Fibroblast of lung (primary cell): ENCODE measurements at regions not wholly inside any gene's neighbourhood (a gene's known extent, or its start where the extent isn't known, plus 50 kb on each side); places are given as distances from the start of the nearest gene placed in this dataset.
A peak's percentile ranks its signal among the peaks of the same experiment; 100 is the strongest.

Experiments
- DNase-seq, 2 donors: peaks; one replicate each; pipeline versions ENCODE4 v3.0.0 to v3.0.0-alpha.2; 2010; ENCODE audit warnings: low read depth in 2 of 2
- H2AFZ ChIP-seq: 2 replicates; pipeline ENCODE4 v1.5.1; 2012; ENCODE audit warnings: low read length, control low read depth, inconsistent platforms
- H3K27ac ChIP-seq: 2 replicates; pipeline ENCODE4 v1.5.1; 2011; ENCODE audit warnings: low read length, control low read depth; ENCODE audit not compliant: insufficient read depth
- H3K27me3 ChIP-seq: 2 replicates; pipeline ENCODE4 v1.5.1; 2011; ENCODE audit warnings: mild to moderate bottlenecking, low read length; ENCODE audit not compliant: control insufficient read depth, insufficient read depth
- H3K36me3 ChIP-seq: 2 replicates; pipeline ENCODE4 v1.5.1; 2011; ENCODE audit warnings: low read length; ENCODE audit not compliant: control insufficient read depth, insufficient read depth
- H3K4me1 ChIP-seq: 2 replicates; pipeline ENCODE4 v1.5.1; 2011; ENCODE audit warnings: low read length; ENCODE audit not compliant: control insufficient read depth, insufficient read depth; ENCODE audit errors: extremely low read depth
- H3K4me2 ChIP-seq: 2 replicates; pipeline ENCODE4 v1.5.1; 2011; ENCODE audit warnings: low read length, control low read depth; ENCODE audit not compliant: insufficient read depth; ENCODE audit errors: extremely low read depth
- H3K4me3 ChIP-seq, 4 experiments: fragments of 200-600 bp in 1 of 4; sonication (generic) in 1 of 4; replicated peaks in 1 of 4; 2 replicates each; pipeline ENCODE4 v1.5.1; 2011 to 2016; ENCODE audit warnings: low read length in 4 of 4, low read depth in 3 of 4, mild to moderate bottlenecking in 3 of 4, control low read depth in 2 of 4, inconsistent platforms in 1 of 4, mixed read lengths in 1 of 4; ENCODE audit not compliant: insufficient read depth in 1 of 4; ENCODE audit errors: control extremely low read depth in 1 of 4
- H3K79me2 ChIP-seq: 2 replicates; pipeline ENCODE4 v1.5.1; 2012; ENCODE audit warnings: mild to moderate bottlenecking, low read length, inconsistent platforms; ENCODE audit not compliant: control insufficient read depth, insufficient read depth
- H3K9ac ChIP-seq: 2 replicates; pipeline ENCODE4 v1.5.1; 2011; ENCODE audit warnings: mild to moderate bottlenecking, low read length, control low read depth; ENCODE audit not compliant: insufficient read depth
- H3K9me3 ChIP-seq: 2 replicates; pipeline ENCODE4 v1.5.1; 2012; ENCODE audit warnings: low read depth, low read length; ENCODE audit not compliant: control insufficient read depth, insufficient read depth
- H4K20me1 ChIP-seq: 2 replicates; pipeline ENCODE4 v1.5.1; 2011; ENCODE audit warnings: low read length; ENCODE audit not compliant: control insufficient read depth, insufficient read depth; ENCODE audit errors: extremely low read depth
- EZH2 ChIP-seq: IDR thresholded peaks from 2 replicates; pipeline ENCODE4 v1.5.1; 2012; ENCODE audit warnings: low read length, control low read depth, mild to moderate bottlenecking; ENCODE audit errors: missing control alignments
- TF ChIP-seq, protein P1 (sequence below), 2 donors: IDR thresholded peaks in 1 of 2; conservative IDR thresholded peaks in 1 of 2; 1 replicate in 1 of 2; 2 replicates in 1 of 2; pipeline ENCODE4 v1.5.1; 2011 to 2012; ENCODE audit warnings: low read length in 2 of 2, control low read depth in 1 of 2, inconsistent platforms in 1 of 2, low read depth in 1 of 2, mild to moderate bottlenecking in 1 of 2

DNA sequence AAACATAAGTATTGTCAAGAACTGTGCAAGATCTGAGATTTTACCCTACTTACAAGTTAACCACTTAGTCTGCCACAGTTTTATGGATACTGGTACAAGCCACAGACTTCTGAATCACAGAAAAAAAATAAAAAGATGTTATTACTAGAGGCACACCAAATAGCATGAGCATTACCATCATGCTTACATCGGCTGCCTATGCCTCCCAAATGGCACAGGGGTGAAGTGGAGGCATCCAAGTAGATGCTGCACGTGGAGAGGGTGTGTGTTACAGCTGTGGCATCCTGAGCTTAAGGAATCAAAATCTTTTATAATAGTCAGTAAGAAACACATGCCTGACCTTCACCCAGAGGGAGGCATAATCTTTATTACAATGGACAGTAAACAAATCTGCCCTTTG lies 207.8 kb downstream of the TFEC start:
- Histone ChIP-seq H3K79me2 (no peaks in the 10 kb centered on the region), H3K4me1 (no peaks in the 10 kb centered on the region), H3K27me3 (no peaks in the 10 kb centered on the region), H3K36me3 (no peaks in the 10 kb centered on the region), H3K4me2 (no peak overlapping the region), H2AFZ (no peak overlapping the region), H3K9ac (no peak overlapping the region), H4K20me1 (no peaks in the 10 kb centered on the region), H3K9me3 (no peaks in the 10 kb centered on the region), H3K4me3 (no peak overlapping the region), H3K27ac (no peak overlapping the region)
- TF ChIP-seq, protein P1, sequence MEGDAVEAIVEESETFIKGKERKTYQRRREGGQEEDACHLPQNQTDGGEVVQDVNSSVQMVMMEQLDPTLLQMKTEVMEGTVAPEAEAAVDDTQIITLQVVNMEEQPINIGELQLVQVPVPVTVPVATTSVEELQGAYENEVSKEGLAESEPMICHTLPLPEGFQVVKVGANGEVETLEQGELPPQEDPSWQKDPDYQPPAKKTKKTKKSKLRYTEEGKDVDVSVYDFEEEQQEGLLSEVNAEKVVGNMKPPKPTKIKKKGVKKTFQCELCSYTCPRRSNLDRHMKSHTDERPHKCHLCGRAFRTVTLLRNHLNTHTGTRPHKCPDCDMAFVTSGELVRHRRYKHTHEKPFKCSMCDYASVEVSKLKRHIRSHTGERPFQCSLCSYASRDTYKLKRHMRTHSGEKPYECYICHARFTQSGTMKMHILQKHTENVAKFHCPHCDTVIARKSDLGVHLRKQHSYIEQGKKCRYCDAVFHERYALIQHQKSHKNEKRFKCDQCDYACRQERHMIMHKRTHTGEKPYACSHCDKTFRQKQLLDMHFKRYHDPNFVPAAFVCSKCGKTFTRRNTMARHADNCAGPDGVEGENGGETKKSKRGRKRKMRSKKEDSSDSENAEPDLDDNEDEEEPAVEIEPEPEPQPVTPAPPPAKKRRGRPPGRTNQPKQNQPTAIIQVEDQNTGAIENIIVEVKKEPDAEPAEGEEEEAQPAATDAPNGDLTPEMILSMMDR (conservative IDR thresholded peaks at IDR 0.05 in 1 of 2, IDR thresholded peaks at IDR 0.05 in 1 of 2; ENCODE audit: low read depth in 1 of 2, low read length in 2 of 2) = no peak
- TF ChIP-seq EZH2 = no peak
- peak; percentile 1 to 5 for DNase-seq

DNA sequence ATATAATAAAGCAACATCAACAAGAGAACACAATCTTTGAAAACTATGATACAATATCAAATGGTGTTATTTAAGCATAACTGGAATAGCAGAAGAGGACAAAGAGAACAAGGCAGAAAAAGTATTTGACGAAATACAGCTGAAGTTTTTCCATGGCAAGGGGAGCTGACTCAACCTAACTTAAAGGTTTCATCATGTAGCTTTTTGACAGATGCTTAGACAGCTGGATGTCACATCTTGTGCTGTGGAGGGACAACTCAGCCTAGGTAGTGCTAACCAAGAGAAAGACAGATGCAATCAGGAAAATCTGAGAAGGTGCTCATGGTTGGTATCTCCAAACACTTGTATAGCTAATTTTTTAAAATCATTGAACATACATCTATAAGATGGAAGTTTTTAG lies 208.2 kb downstream of the TFEC start:
- Histone ChIP-seq H3K4me2 (no peak overlapping the region), H3K36me3 (no peaks in the 10 kb centered on the region), H3K79me2 (no peaks in the 10 kb centered on the region), H3K27me3 (no peaks in the 10 kb centered on the region), H3K4me3 (no peak overlapping the region), H4K20me1 (no peaks in the 10 kb centered on the region), H3K9ac (no peak overlapping the region), H3K27ac (no peak overlapping the region), H3K4me1 (no peaks in the 10 kb centered on the region), H3K9me3 (no peaks in the 10 kb centered on the region), H2AFZ (no peak overlapping the region)
- TF ChIP-seq, protein P1 (conservative IDR thresholded peaks at IDR 0.05 in 1 of 2, IDR thresholded peaks at IDR 0.05 in 1 of 2; ENCODE audit: low read depth in 1 of 2, low read length in 2 of 2) = no peak
- TF ChIP-seq EZH2 = no peak
- peak in 1 of 2 donors; percentile 21 for DNase-seq

DNA sequence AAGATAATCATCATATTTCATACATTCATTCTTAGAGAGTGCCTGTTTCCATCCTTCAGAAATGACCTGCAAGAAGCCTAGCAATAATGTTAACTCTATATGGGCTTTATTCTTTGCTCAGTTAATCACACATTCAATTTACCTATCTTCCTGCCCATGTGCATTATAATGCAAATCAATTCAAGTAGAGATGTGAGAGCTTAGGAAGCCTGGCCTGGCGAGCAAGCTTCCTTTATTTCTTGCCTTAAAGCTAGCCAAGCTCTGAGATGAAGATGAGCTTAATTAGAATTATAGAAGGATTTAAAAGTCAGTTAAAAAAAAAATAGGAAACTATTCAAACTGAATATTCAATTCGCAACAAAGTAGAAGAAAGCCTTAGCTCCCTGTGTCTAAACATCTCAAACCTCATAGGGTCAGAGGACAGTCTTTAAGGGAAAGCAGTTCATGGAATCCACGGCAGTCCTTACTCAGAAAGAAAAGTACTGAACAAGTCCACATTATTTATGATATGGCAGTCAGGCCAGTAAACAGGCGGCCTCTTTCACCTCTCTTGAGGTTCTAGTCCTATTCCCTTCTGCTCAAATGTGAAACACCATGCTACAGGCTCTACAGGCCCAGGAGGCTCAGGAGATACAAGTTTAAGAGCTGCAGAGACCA lies 214.1 kb downstream of the TFEC start:
- Histone ChIP-seq H2AFZ (no peak overlapping the region), H3K4me1 (no peaks in the 10 kb centered on the region), H3K27ac (no peak overlapping the region), H3K4me2 (no peak overlapping the region), H3K27me3 (no peaks in the 10 kb centered on the region), H3K79me2 (no peaks in the 10 kb centered on the region), H3K4me3 (no peak overlapping the region), H3K36me3 (no peaks in the 10 kb centered on the region), H4K20me1 (no peaks in the 10 kb centered on the region), H3K9me3 (no peaks in the 10 kb centered on the region), H3K9ac (no peak overlapping the region)
- TF ChIP-seq EZH2 = no peak
- TF ChIP-seq, protein P1 (conservative IDR thresholded peaks at IDR 0.05 in 1 of 2, IDR thresholded peaks at IDR 0.05 in 1 of 2; ENCODE audit: low read depth in 1 of 2, low read length in 2 of 2) = no peak
- no peak for DNase-seq
